Thyroid gland (tissue), 4 donors: ENCODE measurements at regions not wholly inside any gene's neighbourhood (a gene's known extent, or its start where the extent isn't known, plus 50 kb on each side); places are given as distances from the start of the nearest gene placed in this dataset.

Experiments used
- DNase-seq, 2 donors: peaks; one replicate each; pipeline ENCODE4 v3.0.0-alpha.2; 2019
- H3K27ac ChIP-seq, 3 donors: fragments of 200-600 bp; sonication (generic); 1 replicate in 2 of 3; 2 replicates in 1 of 3; pipeline ENCODE4 v1.5.1; 2016 to 2019; ENCODE audit warnings: mild to moderate bottlenecking in 1 of 3, moderate library complexity in 1 of 3
- H3K27me3 ChIP-seq: fragments of 200-600 bp; sonication (generic); one replicate; pipeline ENCODE4 v1.5.1; 2019
- H3K36me3 ChIP-seq, 2 donors: fragments of 200-600 bp; sonication (generic); one replicate each; pipeline ENCODE4 v1.5.1; 2016 to 2019
- H3K4me1 ChIP-seq, 2 donors: fragments of 200-600 bp; sonication (generic); one replicate each; pipeline ENCODE4 v1.5.1; 2017 to 2019
- H3K4me3 ChIP-seq, 3 donors: fragments of 200-600 bp; sonication (generic); replicated peaks in 1 of 3; 1 replicate in 2 of 3; 2 replicates in 1 of 3; pipeline ENCODE4 v1.5.1; 2016; ENCODE audit warnings: mild to moderate bottlenecking in 1 of 3
- H3K9me3 ChIP-seq: fragments of 200-600 bp; sonication (generic); one replicate; pipeline ENCODE4 v1.5.1; 2017
- CTCF ChIP-seq, 6 experiments: fragments of 200-600 bp in 3 of 6; fragments of 450-650 bp in 3 of 6; sonication (generic) in 3 of 6; IDR thresholded peaks; one replicate each; pipeline ENCODE4 v1.5.1; 2016 to 2019; ENCODE audit warnings: antibody characterized with exemption in 6 of 6, mild to moderate bottlenecking in 2 of 6, inconsistent platforms in 1 of 6, moderate library complexity in 1 of 6
- POLR2A ChIP-seq, 2 donors: fragments of 450-650 bp; IDR thresholded peaks; one replicate each; pipeline ENCODE4 v1.6.1; 2017; ENCODE audit warnings: antibody characterized with exemption in 2 of 2, mild to moderate bottlenecking in 2 of 2, moderate library complexity in 1 of 2
- WGBS, 2 donors: methylation state at CpG; one replicate each; pipeline ENCODE4 v1.1.5; 2017; 5-methylcytosine and 5-hydroxymethylcytosine counted together
- intact Hi-C: fragments of 100-400 bp; cut with DNase I; formaldehyde crosslinking; loops from one replicate; pipeline ENCODE4 v1.15.1; 2023

- Histone ChIP-seq H3K36me3 (no peaks in the 10 kb centered on the region), H3K9me3 (no peaks in the 10 kb centered on the region), H3K4me1 (no peaks in the 10 kb centered on the region), H3K27ac (no peak overlapping the region), H3K4me3 (no peak overlapping the region), H3K27me3 (no peaks in the 10 kb centered on the region)
- intact Hi-C loops = no loop called here
- TF ChIP-seq CTCF (IDR thresholded peaks at IDR 0.05) (no peak), POLR2A (IDR thresholded peaks at IDR 0.05) (no peak)
- 81 to 86% methylated on average over 6 of the region's 6 CpGs for WGBS, 2 donors
- DNase-seq = no peak
Observed at GRCh38 chr6:28598757-28599686, 73.3 kb downstream of the GPX5 start.

- H3K4me3 ChIP-seq = no peak overlapping the region
- no peaks in the 10 kb centered on the region for H3K9me3 ChIP-seq
- no peak for TF ChIP-seq POLR2A (IDR thresholded peaks at IDR 0.05)
- no peak for TF ChIP-seq CTCF (IDR thresholded peaks at IDR 0.05)
- intact Hi-C loops = no loop called here
- no peak for DNase-seq
- H3K27ac ChIP-seq = no peak overlapping the region
- no peaks in the 10 kb centered on the region for H3K4me1 ChIP-seq
- WGBS, 2 donors = 85 to 92% methylated on average over 7 of the region's 7 CpGs
- H3K36me3 ChIP-seq = no peaks in the 10 kb centered on the region
- no peaks in the 10 kb centered on the region for H3K27me3 ChIP-seq
Observed at GRCh38 chr6:28600245-28600644, 74.6 kb downstream of the GPX5 start.

- WGBS, 2 donors = 28 to 31% methylated on average over 1 of the region's 1 CpG
- Histone ChIP-seq H3K27me3 (no peaks in the 10 kb centered on the region), H3K36me3 (no peaks in the 10 kb centered on the region), H3K27ac (no peak overlapping the region), H3K4me1 (no peaks in the 10 kb centered on the region), H3K4me3 (no peak overlapping the region), H3K9me3 (no peaks in the 10 kb centered on the region)
- DNase-seq = no peak
- intact Hi-C loops = no loop called here
- TF ChIP-seq CTCF (IDR thresholded peaks at IDR 0.05) = no peak
- TF ChIP-seq POLR2A (IDR thresholded peaks at IDR 0.05) = no peak
Observed at GRCh38 chr6:28603891-28604290, 78.2 kb downstream of the GPX5 start.

- intact Hi-C loops = no loop called here
- no peak for TF ChIP-seq POLR2A (IDR thresholded peaks at IDR 0.05)
- TF ChIP-seq CTCF (IDR thresholded peaks at IDR 0.05) = peak in 3 of 6 experiments; percentile 22 to 40 (median 28)
Observed at GRCh38 chr6:28606424-28607391, 81.0 kb downstream of the GPX5 start.

More at GRCh38 chr6:28606424-28607391, 81.0 kb downstream of the GPX5 start:
- no peaks in the 10 kb centered on the region for H3K27me3 ChIP-seq
- 5% methylated on average over 30 of the region's 30 CpGs for WGBS, 2 donors
- no peak overlapping the region for H3K27ac ChIP-seq
- peak; percentile 22 to 28 for DNase-seq
- no peaks in the 10 kb centered on the region for H3K9me3 ChIP-seq
- no peaks in the 10 kb centered on the region for H3K36me3 ChIP-seq
- H3K4me1 ChIP-seq = no peaks in the 10 kb centered on the region
- H3K4me3 ChIP-seq = no peak overlapping the region
